B cell (primary cell): ENCODE measurements at regions not wholly inside any gene's neighbourhood (a gene's known extent, or its start where the extent isn't known, plus 50 kb on each side); places are given as distances from the start of the nearest gene placed in this dataset.

Experiments
- EZH2 ChIP-seq: IDR thresholded peaks from 2 replicates; pipeline ENCODE4 v1.6.1; 2012; ENCODE audit warnings: borderline replicate concordance, low read depth, mild to moderate bottlenecking, moderate library complexity, low read length; ENCODE audit not compliant: insufficient read depth, poor library complexity, severe bottlenecking
- TF ChIP-seq, protein P1 (sequence below): fragments of 200-600 bp; IDR thresholded peaks from one replicate; pipeline ENCODE4 v1.8.0; 2022; ENCODE audit warnings: antibody characterized with exemption, mild to moderate bottlenecking

DNA sequence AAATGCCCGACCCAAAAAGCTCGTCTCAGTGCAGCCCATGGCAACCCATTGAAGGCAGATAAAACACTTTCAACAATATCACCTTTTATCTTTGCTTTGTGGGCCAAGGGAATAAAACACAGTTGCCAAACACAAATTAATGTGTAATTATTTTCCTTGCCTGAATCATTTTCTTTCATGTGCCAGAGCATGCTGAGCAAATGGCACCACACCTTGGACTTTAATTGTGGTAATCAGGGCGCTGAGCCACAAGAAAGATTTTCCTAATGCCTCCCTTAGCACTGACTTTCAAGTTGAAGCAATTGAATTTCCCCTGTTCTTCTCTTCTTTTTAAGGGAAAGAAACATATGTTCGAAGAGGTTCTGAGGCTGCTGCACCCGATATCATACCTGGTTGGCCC, 297.1 kb upstream of the MSX2 start:
- TF ChIP-seq, protein P1, sequence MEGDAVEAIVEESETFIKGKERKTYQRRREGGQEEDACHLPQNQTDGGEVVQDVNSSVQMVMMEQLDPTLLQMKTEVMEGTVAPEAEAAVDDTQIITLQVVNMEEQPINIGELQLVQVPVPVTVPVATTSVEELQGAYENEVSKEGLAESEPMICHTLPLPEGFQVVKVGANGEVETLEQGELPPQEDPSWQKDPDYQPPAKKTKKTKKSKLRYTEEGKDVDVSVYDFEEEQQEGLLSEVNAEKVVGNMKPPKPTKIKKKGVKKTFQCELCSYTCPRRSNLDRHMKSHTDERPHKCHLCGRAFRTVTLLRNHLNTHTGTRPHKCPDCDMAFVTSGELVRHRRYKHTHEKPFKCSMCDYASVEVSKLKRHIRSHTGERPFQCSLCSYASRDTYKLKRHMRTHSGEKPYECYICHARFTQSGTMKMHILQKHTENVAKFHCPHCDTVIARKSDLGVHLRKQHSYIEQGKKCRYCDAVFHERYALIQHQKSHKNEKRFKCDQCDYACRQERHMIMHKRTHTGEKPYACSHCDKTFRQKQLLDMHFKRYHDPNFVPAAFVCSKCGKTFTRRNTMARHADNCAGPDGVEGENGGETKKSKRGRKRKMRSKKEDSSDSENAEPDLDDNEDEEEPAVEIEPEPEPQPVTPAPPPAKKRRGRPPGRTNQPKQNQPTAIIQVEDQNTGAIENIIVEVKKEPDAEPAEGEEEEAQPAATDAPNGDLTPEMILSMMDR, result no peak
- TF ChIP-seq EZH2, result no peak
